ENCODE measurements at regions not wholly inside any gene's neighbourhood (a gene's known extent, or its start where the extent isn't known, plus 50 kb on each side); places are given as distances from the start of the nearest gene placed in this dataset.
"Not testable (repeated sequence)": the region's sequence is repeated elsewhere in the genome, so short reads cannot be mapped to it uniquely, and the experiment has no call there.

DNA sequence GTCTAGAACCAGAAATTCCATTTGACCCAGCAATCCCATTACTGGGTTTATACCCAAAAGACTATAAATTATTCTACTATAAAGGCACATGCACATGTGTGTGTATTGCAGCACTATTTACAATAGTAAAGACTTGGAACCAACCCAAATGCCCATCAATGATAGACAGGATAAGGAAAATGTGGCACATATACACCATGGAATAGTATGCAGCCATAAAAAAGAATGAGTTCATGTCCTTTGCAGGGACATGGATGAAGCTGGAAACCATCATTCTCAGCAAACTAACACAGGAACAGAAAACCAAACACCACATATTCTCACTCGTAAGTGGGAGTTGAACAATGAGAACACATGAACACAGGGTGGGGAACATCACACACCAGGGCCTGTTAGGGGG lies 57.0 kb downstream of the XCL2 start:
- BruUV-seq (replicated peaks); H2BK20ac ChIP-seq (ENCODE audit: low read depth, low read length); H4K8ac ChIP-seq (ENCODE audit: low read depth in 2 of 2, low read length in 2 of 2); CTCF ChIA-PET; intact Hi-C loops (cut with micrococcal nuclease); ATAC-seq (ENCODE audit: low read depth); H2AK9ac ChIP-seq (replicated peaks; ENCODE audit: low read depth, low read length, poor library complexity); H3K9me3 ChIP-seq (ENCODE audit: control insufficient read depth, insufficient read depth, low read length); H4K20me1 ChIP-seq (ENCODE audit: insufficient read depth, low read length); H2BK15ac ChIP-seq (ENCODE audit: low read depth, low read length); H3K4ac ChIP-seq (ENCODE audit: low read depth, low read length); in situ Hi-C loops (cut with MboI; ENCODE audit: low sequenced_read_pairs); H4K91ac ChIP-seq (ENCODE audit: insufficient read depth, low read depth, low read length); H3K4me2 ChIP-seq (ENCODE audit: low read depth, low read length); H3K36me3 ChIP-seq (ENCODE audit: control insufficient read depth, insufficient read depth, low read length); H2BK5ac ChIP-seq (ENCODE audit: low read depth, low read length, poor library complexity, severe bottlenecking); dilution Hi-C loops (cut with HindIII; ENCODE audit: low sequenced_read_pairs, unreplicated experiment); H3K23ac ChIP-seq (ENCODE audit: low read depth, low read length); H3K79me1 ChIP-seq (ENCODE audit: low read depth in 1 of 2, low read length in 2 of 2); H3K56ac ChIP-seq (ENCODE audit: extremely low read depth, insufficient read depth, low read length); POLR2A ChIA-PET (ENCODE audit: unreplicated experiment); H4K5ac ChIP-seq (ENCODE audit: low read depth, low read length); H2BK120ac ChIP-seq (ENCODE audit: low read depth, low read length); H3K27ac ChIP-seq (ENCODE audit: insufficient read depth, low read length); H3K9me1 ChIP-seq (ENCODE audit: insufficient read depth, low read length); H3K27me3 ChIP-seq (ENCODE audit: control insufficient read depth, insufficient read depth, low read length); H3K4me3 ChIP-seq (ENCODE audit: insufficient read depth, low read depth, low read length); H3K14ac ChIP-seq (replicated peaks; ENCODE audit: low read depth, low read length); DNase-seq; H3K18ac ChIP-seq (ENCODE audit: low read depth, low read length); H2AK5ac ChIP-seq (ENCODE audit: low read depth, low read length); H2AFZ ChIP-seq (replicated peaks; ENCODE audit: low read length, poor library complexity); H3K9ac ChIP-seq (ENCODE audit: low read depth, low read length): not testable (repeated sequence)
- WGBS, 2 experiments (ENCODE audit: extremely low coverage in 2 of 2, insufficient read length in 1 of 2): no CpG with 5 or more reads among the region's 1 CpG
- H3K4me1 ChIP-seq (ENCODE audit: control insufficient read depth, insufficient read depth, low read length): peaks cover 10% of the 10 kb centered on the region
